GM21576 (cell line): ENCODE measurements at regions not wholly inside any gene's neighbourhood (a gene's known extent, or its start where the extent isn't known, plus 50 kb on each side); places are given as distances from the start of the nearest gene placed in this dataset.
"Not testable (repeated sequence)": the region's sequence is repeated elsewhere in the genome, so short reads cannot be mapped to it uniquely, and the experiment has no call there.

ENCODE experiments used
- ATAC-seq: cut with Tn5 transposase; IDR thresholded peaks from one replicate; pipeline ENCODE4 v1.9.1; 2021; ENCODE audit warnings: mild to moderate bottlenecking, moderate library complexity; ENCODE audit not compliant: unreplicated experiment

DNA sequence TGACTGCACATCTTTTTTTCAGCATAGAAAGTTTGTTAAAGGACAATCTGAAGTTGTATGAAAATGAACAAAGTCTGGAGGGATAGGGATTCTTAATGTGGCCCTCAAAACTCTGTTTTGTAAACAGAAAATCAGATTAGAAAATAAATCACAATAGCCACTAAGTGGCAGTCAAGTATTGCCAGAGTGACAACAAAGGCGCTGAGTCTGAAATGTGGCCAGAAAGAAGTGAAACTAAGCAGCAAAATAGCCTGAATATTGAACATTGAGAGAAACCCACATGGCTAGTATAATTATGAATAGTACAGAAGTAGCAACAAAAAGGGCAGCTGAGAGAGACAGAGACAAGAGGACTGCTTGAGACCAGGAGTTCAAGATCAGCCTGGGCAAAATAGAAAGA is 81.1 kb upstream of the CT45A1 start:
- peak; percentile 60 for ATAC-seq

DNA sequence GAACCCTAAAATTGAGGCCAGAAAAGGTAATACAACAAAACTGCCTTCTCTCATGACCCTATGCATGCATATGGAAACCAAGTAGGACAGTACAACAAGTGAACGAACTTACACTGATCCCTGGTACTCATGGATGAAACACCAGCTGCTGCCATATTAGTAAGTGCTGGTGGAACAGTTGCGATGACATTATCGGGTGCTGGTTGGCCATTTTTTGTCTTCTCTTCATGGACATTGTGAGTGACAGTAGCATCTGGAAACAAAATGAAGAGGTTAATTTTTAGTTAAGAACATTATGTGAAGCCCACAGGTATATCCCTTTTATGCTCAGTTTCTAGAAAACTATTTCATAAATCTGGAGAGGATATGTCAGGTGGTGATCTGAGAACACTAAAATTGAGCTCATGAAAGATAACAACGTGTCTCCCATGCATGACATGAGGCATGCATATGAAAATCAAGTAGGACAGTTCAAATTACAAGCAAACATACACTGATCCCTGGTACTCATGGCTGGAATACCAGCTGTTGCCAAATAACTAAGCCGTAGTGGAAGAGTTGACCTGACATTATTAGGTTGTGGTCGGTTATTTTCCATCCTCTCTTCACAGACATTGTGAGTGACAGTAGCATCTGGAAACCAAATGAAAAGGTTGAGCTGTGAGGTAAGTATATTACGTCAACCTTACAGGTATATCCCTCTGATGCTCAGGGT is 74.2 kb upstream of the CT45A1 start:
- no peak for ATAC-seq

DNA sequence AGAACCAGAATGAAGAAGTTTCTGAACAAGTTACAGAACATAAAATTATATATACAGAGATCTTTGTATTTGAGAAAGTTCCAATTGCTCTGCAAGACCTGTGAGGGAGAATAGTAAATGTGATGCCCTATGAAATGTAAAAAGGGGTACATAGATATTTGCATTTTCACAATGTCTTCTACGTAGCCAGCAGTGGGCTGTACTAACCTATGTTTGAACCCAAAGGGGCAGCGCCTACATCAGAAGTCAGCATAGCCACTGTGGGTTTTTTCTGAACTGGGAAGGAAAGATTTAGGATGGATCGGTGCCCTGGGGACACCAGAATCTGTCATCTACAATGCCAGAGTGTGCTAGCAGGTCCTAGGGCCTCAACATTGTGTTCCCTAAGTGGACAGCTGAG is 69.5 kb upstream of the CT45A1 start:
- no peak for ATAC-seq

- ATAC-seq, result no peak
Observed at GRCh38 chrX:135644624-135645023, 68.8 kb upstream of the CT45A1 start.

DNA sequence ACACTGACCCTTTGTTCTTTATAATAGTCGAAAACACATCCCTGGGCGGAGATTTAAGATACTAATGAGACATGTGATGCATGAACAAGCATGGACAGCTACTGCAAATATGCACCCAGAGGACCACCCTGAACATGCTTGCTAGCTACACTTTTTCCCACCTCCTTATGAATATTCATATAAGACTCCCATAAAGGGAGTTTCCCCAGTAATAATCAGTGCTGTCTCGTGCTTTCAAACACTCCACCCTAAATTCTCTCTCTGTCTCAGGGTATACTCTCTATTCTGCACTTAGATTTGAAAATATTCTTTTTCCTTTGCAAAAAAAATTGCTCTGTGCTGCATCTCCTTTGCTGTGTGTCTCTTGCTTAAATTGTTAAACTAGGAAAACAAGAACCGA is 64.4 kb upstream of the CT45A1 start:
- ATAC-seq, result no peak

DNA sequence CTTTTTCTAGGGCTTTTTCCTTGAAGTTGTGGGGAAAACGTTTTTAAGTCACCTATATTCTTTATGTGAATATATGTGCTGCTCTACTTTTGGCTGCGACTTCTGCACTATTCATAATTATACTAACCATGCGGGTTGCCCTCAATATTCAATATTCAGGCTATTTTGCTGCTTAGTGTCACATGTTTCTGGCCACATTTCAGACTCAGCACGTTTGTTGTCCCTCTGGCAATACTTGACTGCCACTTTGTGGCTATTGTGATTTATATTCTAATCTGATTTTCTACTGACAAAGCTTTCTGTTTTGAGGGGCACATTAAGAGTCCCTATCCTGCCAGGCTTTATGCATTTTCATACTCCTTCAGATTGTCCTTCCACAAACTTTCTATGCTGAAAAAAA is 63.9 kb upstream of the CT45A1 start:
- ATAC-seq, result no peak

- ATAC-seq, result no peak
Observed at GRCh38 chrX:135651647-135652295, 61.7 kb upstream of the CT45A1 start.

- ATAC-seq, result no peak
Observed at GRCh38 chrX:135652602-135653001, 60.8 kb upstream of the CT45A1 start.

- ATAC-seq, result not testable (repeated sequence)
Observed at GRCh38 chrX:135657952-135658654, 55.3 kb upstream of the CT45A1 start.
